Bronchial epithelial cell (primary cell): ENCODE measurements at regions not wholly inside any gene's neighbourhood (a gene's known extent, or its start where the extent isn't known, plus 50 kb on each side); places are given as distances from the start of the nearest gene placed in this dataset.

Experiments used
- DNase-seq: peaks from one replicate; pipeline ENCODE4 v3.0.0-alpha.2; 2010; ENCODE audit warnings: low read depth
- FAIRE-seq: peaks from 2 replicates; lab custom pipeline; 2011; peaks lifted over from hg19 to GRCh38; lab: Jason Lieb, UNC
- H3K27me3 ChIP-seq: 2 replicates; pipeline ENCODE4 v1.5.1; 2011; ENCODE audit warnings: low read length; ENCODE audit not compliant: control insufficient read depth, insufficient read depth
- H3K36me3 ChIP-seq: 2 replicates; pipeline ENCODE4 v1.5.1; 2011; ENCODE audit warnings: low read length; ENCODE audit not compliant: control insufficient read depth, insufficient read depth
- H3K4me3 ChIP-seq: 2 replicates; pipeline ENCODE4 v1.5.1; 2011; ENCODE audit warnings: mild to moderate bottlenecking, low read depth, low read length, control low read depth
- TF ChIP-seq, protein P1 (sequence below): IDR thresholded peaks from 2 replicates; pipeline ENCODE4 v1.5.1; 2011; ENCODE audit warnings: mild to moderate bottlenecking, moderate library complexity, low read length, control low read depth, inconsistent platforms; ENCODE audit not compliant: insufficient read depth, severe bottlenecking

GRCh38 chr20:19834287-19834686 is 76.2 kb downstream of the RIN2 start:
- Histone ChIP-seq H3K27me3 (no peaks in the 10 kb centered on the region), H3K4me3 (no peak overlapping the region), H3K36me3 (no peaks in the 10 kb centered on the region)
- TF ChIP-seq, protein P1, sequence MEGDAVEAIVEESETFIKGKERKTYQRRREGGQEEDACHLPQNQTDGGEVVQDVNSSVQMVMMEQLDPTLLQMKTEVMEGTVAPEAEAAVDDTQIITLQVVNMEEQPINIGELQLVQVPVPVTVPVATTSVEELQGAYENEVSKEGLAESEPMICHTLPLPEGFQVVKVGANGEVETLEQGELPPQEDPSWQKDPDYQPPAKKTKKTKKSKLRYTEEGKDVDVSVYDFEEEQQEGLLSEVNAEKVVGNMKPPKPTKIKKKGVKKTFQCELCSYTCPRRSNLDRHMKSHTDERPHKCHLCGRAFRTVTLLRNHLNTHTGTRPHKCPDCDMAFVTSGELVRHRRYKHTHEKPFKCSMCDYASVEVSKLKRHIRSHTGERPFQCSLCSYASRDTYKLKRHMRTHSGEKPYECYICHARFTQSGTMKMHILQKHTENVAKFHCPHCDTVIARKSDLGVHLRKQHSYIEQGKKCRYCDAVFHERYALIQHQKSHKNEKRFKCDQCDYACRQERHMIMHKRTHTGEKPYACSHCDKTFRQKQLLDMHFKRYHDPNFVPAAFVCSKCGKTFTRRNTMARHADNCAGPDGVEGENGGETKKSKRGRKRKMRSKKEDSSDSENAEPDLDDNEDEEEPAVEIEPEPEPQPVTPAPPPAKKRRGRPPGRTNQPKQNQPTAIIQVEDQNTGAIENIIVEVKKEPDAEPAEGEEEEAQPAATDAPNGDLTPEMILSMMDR: no peak
- FAIRE-seq (peak; percentile 79), DNase-seq (no peak)

GRCh38 chr20:19834783-19835182 is 76.7 kb downstream of the RIN2 start:
- no peak for FAIRE-seq

GRCh38 chr20:19835533-19836222 is 77.6 kb downstream of the RIN2 start:
- TF ChIP-seq, protein P1: no peak
- Histone ChIP-seq H3K4me3 (no peak overlapping the region), H3K36me3 (no peaks in the 10 kb centered on the region), H3K27me3 (no peaks in the 10 kb centered on the region)
- FAIRE-seq (no peak), DNase-seq (no peak)

More at GRCh38 chr20:19834783-19835182, 76.7 kb downstream of the RIN2 start:
- H3K4me3 ChIP-seq: no peak overlapping the region
- H3K27me3 ChIP-seq: no peaks in the 10 kb centered on the region
- TF ChIP-seq, protein P1: no peak
- no peak for DNase-seq
- no peaks in the 10 kb centered on the region for H3K36me3 ChIP-seq

- TF ChIP-seq, protein P1: no peak
- no peak for FAIRE-seq
- Histone ChIP-seq H3K4me3 (no peak overlapping the region), H3K27me3 (no peaks in the 10 kb centered on the region), H3K36me3 (no peaks in the 10 kb centered on the region)
- peak; percentile 60 for DNase-seq
Observed at GRCh38 chr20:19838468-19838867, 80.4 kb downstream of the RIN2 start.

- TF ChIP-seq, protein P1: no peak
- DNase-seq (no peak), FAIRE-seq (no peak)
- no peak overlapping the region for H3K4me3 ChIP-seq
- H3K36me3 ChIP-seq: no peaks in the 10 kb centered on the region
- H3K27me3 ChIP-seq: no peaks in the 10 kb centered on the region
Observed at GRCh38 chr20:19839053-19839452, 81.0 kb downstream of the RIN2 start.

DNA sequence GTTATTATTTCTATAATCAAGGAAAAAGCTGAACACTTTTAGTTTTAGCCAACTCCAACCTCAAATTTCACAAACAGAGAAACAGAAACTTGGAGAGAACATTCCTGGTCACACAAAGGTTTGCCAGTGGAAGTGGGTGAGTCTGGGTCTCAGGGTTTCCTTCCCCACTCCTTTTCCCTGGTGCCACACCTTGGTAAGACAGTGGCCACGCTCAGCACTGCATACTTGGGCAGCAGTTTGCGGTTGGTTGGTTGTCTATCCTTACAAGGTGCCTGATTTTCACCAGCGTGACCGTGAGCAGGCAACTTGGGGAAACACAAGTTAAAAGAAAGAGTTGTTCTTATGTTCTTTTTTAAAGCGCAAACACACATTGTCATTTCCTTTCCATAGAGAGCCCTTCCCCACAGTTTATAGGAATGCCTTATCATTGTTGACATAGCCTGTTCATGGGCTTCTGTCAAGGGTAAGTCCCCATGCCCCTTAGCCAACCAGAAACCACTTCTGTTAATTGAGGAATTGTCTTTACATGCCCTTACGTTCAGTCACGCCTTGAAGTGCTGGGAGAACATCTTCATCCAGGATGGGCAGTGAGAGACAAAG is 82.2 kb downstream of the RIN2 start:
- TF ChIP-seq, protein P1: no peak
- Histone ChIP-seq H3K4me3 (no peak overlapping the region), H3K27me3 (no peaks in the 10 kb centered on the region), H3K36me3 (no peaks in the 10 kb centered on the region)
- DNase-seq: peak; percentile 33
- no peak for FAIRE-seq
